ENCODE measurements at regions not wholly inside any gene's neighbourhood (a gene's known extent, or its start where the extent isn't known, plus 50 kb on each side); places are given as distances from the start of the nearest gene placed in this dataset.
"Not testable (repeated sequence)": the region's sequence is repeated elsewhere in the genome, so short reads cannot be mapped to it uniquely, and the experiment has no call there.

DNA sequence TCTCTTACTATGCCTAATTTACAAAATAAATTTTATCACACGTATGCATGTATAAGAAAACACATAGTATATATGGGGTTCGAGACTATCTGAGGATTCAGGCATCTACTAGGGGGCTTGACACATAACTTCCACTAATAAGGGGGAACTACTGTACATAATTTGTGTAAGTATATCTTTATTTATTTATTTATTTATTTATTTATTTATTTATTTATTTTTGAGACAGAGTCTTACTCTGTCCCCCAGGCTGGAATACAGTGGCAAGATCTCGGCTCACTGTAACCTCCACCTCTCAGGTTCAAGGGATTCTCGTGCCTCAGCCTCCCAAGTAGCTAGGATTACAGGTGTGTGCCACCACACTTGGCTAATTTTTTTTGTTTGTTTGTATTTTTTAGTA is 414.4 kb upstream of the CDH20 start:
- TF ChIP-seq CTCF (IDR thresholded peaks at IDR 0.05; ENCODE audit: low read length); EZH2 (IDR thresholded peaks at IDR 0.05; ENCODE audit: borderline replicate concordance, low read length): not testable (repeated sequence)

Measured in OCI-LY1 (cell line).